Fibroblast of villous mesenchyme (primary cell): ENCODE measurements at regions not wholly inside any gene's neighbourhood (a gene's known extent, or its start where the extent isn't known, plus 50 kb on each side); places are given as distances from the start of the nearest gene placed in this dataset.

Experiments
- DNase-seq: peaks from one replicate; pipeline ENCODE4 v3.0.0-alpha.2; 2010; ENCODE audit warnings: low read depth
- H3K4me3 ChIP-seq: 2 replicates; pipeline ENCODE4 v1.5.1; 2011; ENCODE audit warnings: low read depth, mild to moderate bottlenecking, low read length
- CTCF ChIP-seq: IDR thresholded peaks from 2 replicates; pipeline ENCODE4 v1.5.1; 2012; ENCODE audit warnings: low read depth, mild to moderate bottlenecking, low read length; ENCODE audit not compliant: insufficient read depth

- no peak for TF ChIP-seq CTCF
- H3K4me3 ChIP-seq = no peak overlapping the region
- no peak for DNase-seq
Measured at GRCh38 chr6:94668876-94669275, 908.5 kb upstream of the MANEA start.

- DNase-seq = no peak
- H3K4me3 ChIP-seq = no peak overlapping the region
- no peak for TF ChIP-seq CTCF
Measured at GRCh38 chr6:94658929-94659328, 918.4 kb upstream of the MANEA start.

- H3K4me3 ChIP-seq = no peak overlapping the region
- no peak for TF ChIP-seq CTCF
- DNase-seq = no peak
Measured at GRCh38 chr6:94651239-94651638, 926.1 kb upstream of the MANEA start.

- no peak for TF ChIP-seq CTCF
- DNase-seq = no peak
- no peak overlapping the region for H3K4me3 ChIP-seq
Measured at GRCh38 chr6:94645191-94645590, 932.1 kb upstream of the MANEA start.

- DNase-seq = no peak
- no peak for TF ChIP-seq CTCF
- H3K4me3 ChIP-seq = no peak overlapping the region
Measured at GRCh38 chr6:94639564-94639963, 937.8 kb upstream of the MANEA start.

GRCh38 chr6:94636780-94637385, 940.5 kb upstream of the MANEA start:
- DNase-seq = no peak
- no peak overlapping the region for H3K4me3 ChIP-seq
- TF ChIP-seq CTCF = no peak

- no peak for TF ChIP-seq CTCF
- no peak overlapping the region for H3K4me3 ChIP-seq
- DNase-seq = no peak
Measured at GRCh38 chr6:94623586-94623985, 953.7 kb upstream of the MANEA start.
